Astrocyte of the spinal cord (primary cell): ENCODE measurements at regions not wholly inside any gene's neighbourhood (a gene's known extent, or its start where the extent isn't known, plus 50 kb on each side); places are given as distances from the start of the nearest gene placed in this dataset.

Experiments used
- DNase-seq: peaks from one replicate; pipeline ENCODE4 v3.0.0; 2011; ENCODE audit warnings: low read depth, low spot score
- H3K4me3 ChIP-seq: 2 replicates; pipeline ENCODE4 v1.5.1; 2011; ENCODE audit warnings: low read depth, mild to moderate bottlenecking, low read length, moderate library complexity
- CTCF ChIP-seq: IDR thresholded peaks from 2 replicates; pipeline ENCODE4 v1.5.1; 2012; ENCODE audit warnings: low read depth, mild to moderate bottlenecking, low read length, inconsistent platforms
- in situ Hi-C: cut with HindIII; loops from 2 replicates; pipeline ENCODE4 v1.10.0; 2017; ENCODE audit warnings: low sequenced_read_pairs

GRCh38 chr13:80712026-80712425, 371.1 kb upstream of the SPRY2 start:
- in situ Hi-C loops, result no loop called here
- H3K4me3 ChIP-seq, result no peak overlapping the region
- no peak for DNase-seq
- no peak for TF ChIP-seq CTCF

GRCh38 chr13:80708791-80709190, 367.9 kb upstream of the SPRY2 start:
- no peak for DNase-seq
- no peak overlapping the region for H3K4me3 ChIP-seq
- in situ Hi-C loops, result no loop called here
- no peak for TF ChIP-seq CTCF

- H3K4me3 ChIP-seq, result no peak overlapping the region
- in situ Hi-C loops, result no loop called here
- no peak for TF ChIP-seq CTCF
- DNase-seq, result no peak
Observed at GRCh38 chr13:80707000-80707983, 366.4 kb upstream of the SPRY2 start.

- no peak for TF ChIP-seq CTCF
- no peak for DNase-seq
- no peak overlapping the region for H3K4me3 ChIP-seq
- in situ Hi-C loops, result no loop called here
Observed at GRCh38 chr13:80706164-80706471, 365.2 kb upstream of the SPRY2 start.

GRCh38 chr13:80705371-80706163, 364.6 kb upstream of the SPRY2 start:
- no peak for TF ChIP-seq CTCF
- DNase-seq, result no peak
- in situ Hi-C loops, result no loop called here
- H3K4me3 ChIP-seq, result no peak overlapping the region

- H3K4me3 ChIP-seq, result no peak overlapping the region
- DNase-seq, result no peak
- no peak for TF ChIP-seq CTCF
- in situ Hi-C loops, result no loop called here
Observed at GRCh38 chr13:80704369-80704768, 363.4 kb upstream of the SPRY2 start.
